ENCODE measurements at regions not wholly inside any gene's neighbourhood (a gene's known extent, or its start where the extent isn't known, plus 50 kb on each side); places are given as distances from the start of the nearest gene placed in this dataset.

DNA sequence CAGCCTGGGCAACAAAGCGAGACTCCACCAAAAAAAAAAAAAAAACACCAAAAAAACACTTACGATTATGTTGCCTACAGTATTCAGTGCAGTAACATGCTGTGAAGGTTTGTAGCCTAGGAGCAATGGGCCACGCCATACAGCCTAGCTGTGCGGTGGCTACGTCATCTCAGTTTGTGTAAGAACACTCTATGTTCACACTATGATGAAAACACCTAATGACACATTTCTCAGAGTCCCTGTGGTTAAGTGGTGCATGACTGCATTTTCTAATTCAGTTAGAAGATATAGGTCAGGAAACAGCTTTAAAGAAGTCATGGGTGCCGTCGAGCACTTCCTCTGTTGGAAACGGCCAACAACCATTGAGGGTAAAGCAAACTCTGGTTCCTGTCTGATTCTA lies 75.7 kb upstream of the ANO1 start:
- no peak for DNase-seq

DNA sequence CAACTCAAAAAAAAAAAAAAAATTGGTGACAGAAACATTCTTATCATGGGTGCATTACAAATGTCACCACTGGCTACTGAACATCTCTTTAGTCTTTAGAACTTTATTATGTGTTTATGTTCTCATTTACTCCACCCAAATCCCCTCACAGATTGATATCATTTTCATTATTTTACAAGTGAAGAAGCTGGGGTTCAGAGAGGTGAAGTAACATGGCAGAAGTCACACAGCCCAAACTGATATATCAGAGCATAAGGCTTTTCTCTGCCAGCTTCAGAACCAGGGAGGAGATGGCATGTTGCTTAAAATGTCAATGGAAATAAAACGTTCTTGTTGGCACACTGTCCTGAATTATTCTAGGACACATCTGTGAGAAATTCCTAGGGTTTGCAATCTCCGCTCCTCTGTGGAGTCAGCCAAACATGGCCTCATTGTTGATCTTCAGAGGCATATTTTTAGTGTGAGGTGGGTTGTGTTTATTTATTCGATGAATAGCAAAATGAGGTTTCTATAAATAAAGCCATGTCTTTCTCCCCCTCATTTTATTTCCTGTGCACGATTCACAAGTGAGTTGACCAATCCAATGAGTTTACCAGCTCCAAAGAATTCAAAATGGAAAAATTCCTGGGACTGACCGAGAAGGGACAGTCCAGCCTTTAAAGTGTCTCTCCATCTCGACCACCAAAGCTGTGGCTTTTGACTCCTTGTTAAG lies 72.9 kb upstream of the ANO1 start:
- no peak for DNase-seq

DNA sequence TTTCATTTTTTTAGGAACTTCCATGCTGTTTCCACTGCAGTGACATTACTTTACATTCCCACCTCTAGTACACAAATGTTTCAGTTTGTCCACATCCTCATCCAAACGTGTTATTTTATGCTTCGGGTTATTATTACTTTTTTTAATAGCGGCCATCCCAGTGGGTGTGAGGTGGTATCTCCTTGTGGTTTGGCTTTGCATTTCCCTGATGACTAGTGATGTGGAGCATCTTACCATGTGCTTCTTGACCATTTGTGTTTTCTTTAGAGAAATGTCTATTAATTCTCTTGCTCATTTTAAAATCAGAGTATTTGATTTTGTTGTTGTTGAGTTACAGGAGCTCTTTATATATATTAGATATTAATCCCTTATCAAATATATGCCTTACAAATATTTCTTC lies 70.3 kb upstream of the ANO1 start:
- no peak for DNase-seq

DNA sequence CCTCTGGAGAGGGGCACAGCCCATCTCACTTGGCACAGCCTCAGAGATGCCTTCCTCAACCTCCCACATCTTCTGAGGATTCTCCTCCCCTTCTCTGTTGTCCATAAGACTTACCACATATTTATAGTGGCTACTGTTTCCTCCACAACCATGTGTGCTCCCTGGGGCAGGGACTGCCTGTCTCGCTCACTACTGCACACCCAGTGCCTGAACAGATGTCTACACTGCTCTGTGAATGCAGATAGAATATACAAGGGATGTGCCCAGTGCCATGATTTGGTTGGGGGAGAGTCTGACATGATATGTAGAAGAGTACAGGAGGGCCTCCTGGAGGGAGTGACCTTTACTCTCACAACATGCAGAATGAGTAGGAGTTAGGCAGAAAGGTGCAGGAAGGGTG lies 67.3 kb upstream of the ANO1 start:
- DNase-seq = no peak

DNA sequence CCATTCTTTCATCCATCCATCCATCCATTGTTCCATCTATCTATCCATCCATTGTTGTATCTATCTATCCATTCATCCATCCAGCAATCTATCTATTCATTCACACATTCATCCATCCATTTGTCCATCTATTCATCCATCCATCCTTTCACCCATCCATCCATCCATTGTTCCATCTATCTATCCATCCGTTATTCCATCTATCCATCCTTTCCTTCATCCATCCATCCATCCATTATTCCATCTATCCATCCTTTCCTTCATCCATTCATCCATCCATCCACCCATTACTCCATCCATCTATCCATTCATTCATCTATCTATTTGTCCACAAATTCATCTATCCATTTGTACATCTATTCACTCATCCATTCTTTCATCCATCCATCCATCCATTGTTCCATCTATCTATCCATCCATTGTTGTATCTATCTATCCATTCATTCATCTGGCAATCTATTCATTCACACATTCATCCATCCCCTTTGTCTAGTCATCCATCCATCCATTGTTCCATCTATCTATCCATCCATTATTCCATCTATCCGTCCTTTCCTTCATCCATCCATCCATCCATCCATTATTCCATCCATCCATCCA lies 65.9 kb upstream of the ANO1 start:
- no peak for DNase-seq

DNA sequence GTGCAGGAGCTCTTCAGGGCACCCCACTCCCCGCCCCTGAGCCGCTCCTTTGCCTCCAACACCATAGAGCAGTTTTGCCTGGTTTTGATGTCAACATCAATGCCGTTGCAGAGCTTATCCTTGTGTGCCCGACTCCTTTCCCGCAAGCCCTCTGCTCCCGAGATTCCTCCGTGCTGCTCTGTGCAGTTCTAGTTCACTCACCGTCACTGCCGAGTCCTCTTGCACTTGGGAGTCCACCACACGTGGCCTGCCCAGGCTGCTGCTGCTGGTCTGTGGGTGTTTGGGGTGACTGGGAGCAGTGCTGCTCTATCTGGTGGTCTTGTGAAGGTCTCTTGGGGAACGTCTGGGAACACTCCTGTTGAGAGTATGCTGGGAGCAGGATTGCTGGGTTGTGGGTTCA lies 63.8 kb upstream of the ANO1 start:
- DNase-seq = no peak

DNA sequence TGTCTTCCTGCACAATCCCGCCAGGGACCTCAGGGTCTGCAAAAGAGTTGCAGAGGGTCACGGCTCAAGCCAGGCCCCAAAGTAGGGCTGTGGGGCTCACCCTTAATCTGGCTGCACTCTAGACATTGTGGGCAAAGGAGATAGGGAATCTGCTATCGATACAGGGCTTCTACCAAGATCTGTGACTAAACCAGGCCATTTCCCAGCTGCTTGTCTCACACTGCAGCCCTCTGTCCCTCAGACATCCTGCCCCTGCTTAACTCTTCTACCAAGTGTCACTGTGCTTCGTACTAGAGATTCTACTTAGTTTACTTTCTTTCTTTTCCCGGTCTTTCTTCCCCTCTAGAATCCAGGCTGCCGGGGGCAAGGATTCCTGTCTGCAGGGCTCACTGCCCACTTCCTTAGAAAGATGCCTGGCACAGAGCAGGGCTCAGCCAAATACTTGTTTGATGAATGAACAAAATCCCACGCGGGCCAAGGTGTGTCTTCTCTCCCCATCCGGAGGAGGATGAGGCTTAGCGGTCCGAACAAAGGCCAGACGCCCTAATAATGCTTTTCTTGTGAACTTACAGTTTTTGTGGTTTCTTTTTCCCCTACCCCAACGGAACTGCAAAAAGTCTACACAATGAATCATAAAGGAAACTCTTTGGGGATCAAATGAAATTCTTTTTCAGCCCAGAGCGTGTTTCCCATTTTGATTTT lies 61.3 kb upstream of the ANO1 start:
- no peak for DNase-seq

DNA sequence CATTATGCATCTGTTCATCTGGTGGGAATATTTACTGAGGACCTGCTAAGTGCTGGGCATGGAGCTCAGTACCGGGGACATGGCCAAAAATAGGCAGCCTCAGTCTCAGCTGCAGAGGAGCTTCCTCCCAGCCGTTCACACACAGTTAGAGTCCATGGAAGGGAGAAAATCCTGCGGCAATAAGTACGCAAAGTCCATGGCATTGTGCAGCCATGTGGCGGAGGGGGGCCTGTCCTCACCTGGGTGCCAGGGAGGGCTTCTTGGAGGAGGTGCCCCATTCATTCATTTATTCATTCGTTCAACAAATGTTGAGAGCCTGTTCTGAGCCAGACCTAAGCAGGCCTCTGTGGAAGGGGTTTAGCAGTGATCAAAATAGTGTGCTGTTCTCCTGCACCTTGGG lies 59.3 kb upstream of the ANO1 start:
- no peak for DNase-seq

DNA sequence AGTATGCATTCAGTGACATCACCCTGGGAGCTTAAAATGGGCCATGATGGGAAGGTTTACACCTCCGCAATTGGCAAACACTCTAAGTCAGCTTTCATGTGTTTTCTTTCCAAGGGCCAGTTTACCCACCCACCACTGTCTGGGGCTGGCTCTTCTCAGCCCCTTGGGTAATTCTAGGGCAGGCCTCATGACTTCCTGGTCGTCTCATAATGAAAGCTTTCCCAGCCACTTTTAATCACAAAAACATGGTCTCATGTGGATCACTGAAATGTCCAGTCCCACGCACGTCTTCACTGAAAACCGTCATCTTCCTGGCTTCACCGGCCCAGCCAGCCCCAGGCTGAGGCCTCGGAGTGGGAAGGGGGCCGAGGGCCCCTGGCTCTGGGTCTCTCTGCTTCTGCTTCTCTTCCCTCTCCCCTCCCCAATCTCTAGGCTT lies 58.5 kb upstream of the ANO1 start:
- no peak for DNase-seq

DNA sequence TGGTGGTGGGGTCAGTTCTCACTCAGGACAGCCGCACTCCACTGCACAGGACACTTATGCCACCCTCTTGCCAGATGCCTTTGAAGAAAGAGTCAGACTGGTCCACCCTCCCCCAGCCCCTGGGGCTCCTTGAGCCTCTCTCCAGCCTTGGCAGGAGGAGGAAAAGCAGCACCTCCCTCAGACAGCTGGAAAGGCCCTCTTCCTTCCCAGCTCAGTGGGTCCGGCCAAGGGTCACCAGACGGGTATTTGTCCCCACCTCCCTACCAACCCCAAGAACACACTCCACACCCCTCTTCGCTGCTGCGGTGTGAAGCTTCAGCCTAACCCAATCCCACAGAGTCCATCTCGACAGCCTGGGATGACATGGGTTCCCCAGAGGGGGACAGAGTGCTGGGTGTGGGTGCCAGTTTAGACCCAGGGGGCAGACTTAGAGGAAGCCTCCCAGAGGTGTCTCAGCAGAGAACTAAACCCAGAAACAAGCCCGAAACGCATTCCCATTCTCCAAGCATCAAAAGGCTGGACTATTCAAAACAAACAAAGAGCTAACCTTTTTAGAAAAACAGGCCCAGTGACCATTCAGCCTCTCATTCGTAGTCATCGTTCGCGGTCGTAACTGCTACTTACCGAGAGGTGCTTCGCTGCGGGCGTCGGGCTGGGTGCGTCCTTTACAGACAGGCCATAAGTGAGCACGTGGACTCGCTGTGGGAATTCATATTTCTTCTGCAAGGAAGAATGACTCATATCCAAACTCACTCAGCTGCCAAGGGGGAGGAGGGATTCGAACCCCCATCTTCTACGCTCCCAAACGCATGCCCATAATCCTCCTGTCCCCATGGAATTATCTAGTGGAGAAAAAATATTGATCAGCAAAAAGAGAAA lies 57.5 kb upstream of the ANO1 start:
- no peak for DNase-seq

DNA sequence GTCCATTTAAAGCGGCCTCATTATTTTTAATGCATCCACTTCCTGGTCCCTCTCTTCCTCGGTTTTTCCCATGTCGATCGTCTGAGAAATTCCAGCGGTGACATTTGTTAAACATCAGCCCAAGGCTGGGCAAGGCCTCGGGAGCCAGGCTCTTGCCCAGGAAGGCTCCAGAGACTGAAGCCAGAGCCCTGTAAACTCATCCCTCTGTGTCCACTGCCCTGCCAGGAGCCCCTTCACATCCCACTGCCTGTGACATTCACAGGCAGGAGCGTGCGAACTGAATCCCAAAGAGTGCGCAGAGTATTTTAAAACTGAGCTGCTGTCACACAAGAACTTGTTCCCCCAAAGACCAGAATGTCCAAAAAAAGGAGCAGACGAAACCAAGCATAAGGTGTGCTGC lies 56.5 kb upstream of the ANO1 start:
- no peak for DNase-seq

DNA sequence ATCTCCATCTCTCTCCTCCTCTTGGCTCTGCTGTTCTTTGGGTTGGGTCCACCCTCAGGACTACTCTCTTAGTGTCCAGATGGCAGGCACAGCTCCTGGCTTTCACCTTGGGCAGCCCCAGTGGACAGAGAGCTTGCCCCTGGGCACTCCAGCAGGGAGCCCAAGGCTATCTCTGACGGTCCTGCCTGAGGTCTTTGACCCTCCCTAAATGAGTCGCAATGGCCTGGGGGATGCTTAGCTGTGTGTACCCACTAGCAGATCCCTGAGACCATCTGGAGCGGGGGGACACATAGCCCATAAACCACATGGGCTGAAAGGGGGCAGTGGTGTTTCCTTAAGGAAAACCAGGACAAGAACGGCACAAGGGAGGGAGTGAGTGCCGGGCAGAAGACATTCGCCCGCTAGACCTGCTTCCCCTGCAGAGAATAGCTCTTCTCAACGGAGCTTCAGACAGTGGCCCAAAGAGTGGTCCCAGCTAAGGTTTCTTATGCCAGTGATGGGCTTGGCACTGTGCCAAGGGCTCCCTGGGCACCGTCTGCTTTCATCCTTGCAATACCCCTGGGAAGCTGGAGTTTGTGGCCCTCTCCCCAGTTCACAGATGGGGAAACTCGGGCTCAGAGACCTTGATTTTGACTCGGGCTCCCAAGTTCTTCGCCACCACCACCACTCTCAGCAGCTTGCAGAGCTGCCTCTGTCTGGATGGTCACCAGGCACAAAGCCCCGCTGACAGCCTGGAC lies 53.9 kb upstream of the ANO1 start:
- no peak for DNase-seq

DNA sequence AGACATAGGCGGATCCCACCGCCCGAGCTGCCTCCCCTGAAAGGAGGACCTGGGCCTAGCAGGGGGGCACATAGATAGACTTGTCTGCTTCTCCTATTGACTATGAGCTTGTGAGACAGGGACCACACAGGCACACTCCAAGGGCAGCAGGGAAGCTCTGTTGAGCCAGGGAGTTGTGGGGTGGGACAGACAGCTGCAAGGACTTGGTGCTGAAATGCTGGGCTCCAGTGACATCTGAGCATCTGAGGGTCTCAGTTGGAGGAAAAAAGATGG lies 53.4 kb upstream of the ANO1 start:
- DNase-seq = no peak

DNA sequence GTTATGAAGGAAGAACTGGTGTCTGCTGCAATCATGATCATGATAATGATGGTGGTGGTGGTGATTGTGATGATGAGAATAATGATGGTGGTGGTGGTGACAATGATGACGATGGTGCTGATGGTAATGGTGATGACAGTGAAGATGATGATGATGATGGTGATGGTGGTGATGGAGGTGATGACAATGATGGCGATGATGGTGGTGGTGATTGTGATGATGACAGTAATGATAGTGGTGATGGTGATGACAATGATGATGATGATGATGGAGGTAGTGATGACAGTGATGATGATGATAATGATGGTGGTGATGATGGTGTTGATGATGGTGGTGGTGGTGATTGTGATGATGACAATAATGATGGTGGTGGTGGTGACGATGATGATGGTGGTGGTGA lies 52.8 kb upstream of the ANO1 start:
- no peak for DNase-seq

DNA sequence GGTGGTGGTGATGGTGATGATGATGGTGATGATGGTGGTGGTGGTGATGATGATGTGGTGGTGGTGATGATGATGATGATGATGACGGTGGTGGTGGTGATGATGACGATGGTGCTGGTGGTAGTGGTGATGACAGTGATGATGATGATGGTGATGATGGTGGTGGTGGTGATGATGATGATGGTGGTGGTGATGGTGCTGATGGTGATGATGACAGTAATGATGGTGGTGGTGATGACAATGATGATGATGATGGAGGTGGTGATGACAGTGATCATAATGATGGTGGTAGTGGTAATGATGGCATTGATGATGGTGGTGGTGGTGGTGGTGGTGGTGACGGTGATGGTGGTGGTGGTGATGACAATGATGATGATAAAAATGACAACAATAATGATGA lies 52.1 kb upstream of the ANO1 start:
- DNase-seq = no peak

DNA sequence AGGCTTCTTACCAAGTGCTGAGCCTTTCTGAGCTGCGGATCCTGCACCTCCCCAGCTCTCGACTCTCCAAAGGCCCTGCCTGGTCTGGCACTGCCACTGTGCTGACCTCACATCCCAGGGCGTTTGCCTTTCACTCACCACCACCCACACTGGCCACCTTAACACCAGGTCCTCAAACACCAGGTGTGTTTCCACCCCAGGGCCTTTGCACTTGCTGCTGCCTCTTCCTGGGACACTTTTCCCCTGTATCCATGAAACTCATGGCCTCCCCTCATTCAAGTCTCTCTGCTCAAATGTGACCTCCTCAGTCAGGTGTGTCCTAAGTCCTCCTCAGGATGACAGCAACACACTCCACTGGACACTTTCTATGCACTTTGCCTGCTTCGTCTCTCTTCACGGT lies 51.4 kb upstream of the ANO1 start:
- DNase-seq = no peak

DNA sequence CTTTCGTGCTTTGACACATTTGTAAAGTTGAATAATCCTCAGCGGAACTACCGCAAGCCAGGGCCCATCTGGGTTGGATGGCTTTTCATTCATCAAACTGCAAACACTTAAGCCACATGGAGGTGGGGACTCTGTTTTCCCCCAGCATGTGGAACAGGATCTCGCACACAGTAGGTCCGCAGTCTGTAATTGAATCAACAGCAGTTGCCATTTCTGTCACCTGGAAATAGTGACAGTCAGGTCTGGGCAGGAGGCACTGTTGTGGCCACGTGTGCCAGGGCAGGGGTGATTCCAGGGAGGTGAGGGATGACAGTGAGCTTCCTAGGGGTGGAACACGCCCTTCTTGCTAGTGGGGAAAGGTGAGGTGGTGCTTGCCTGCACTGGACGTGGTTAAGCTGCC lies 50.7 kb upstream of the ANO1 start:
- no peak for DNase-seq

DNA sequence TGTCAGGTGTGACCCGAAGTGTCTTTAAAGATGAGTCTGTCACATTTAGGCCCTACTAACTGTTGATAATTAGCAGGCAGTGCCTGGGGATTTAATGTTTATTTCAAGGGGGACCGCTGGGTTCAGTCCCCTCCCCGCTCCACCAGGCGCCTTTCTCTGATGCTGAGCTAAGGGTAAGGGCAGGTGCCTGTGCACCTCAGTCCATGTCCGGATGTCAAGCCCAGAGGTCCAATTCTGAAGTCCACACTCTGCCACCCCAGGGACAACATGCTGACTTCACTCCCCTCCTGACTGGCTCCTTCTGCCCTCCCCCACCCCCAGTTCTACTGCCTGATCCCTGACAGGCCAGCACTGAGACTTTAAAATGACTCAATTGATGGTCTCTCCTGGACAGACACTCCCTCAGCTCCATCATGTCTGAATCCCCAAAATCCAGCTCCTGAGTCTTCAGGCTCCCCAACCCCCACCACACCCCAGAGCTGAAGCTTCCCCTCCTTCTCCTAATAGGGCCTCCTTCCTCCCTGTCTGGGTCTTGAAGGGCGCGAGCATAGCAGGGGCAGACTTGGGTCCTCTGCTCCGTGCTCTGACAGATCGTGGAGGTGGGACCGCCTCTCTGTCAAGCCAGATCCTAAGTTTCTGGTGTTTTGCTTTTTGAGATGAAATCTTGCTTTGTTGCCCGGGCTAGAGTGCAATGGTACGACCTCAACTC lies 49.8 kb upstream of the ANO1 start:
- no peak for DNase-seq
